Mesenchymal stem cell (in vitro differentiated cells and primary cell): ENCODE measurements at regions not wholly inside any gene's neighbourhood (a gene's known extent, or its start where the extent isn't known, plus 50 kb on each side); places are given as distances from the start of the nearest gene placed in this dataset.

Experiments
- DNase-seq: peaks from one replicate; pipeline ENCODE4 v3.0.0-alpha.2; 2013
- H2AFZ ChIP-seq: one replicate; pipeline ENCODE4 v1.6.1; 2013; ENCODE audit warnings: low read depth, mild to moderate bottlenecking, control low read depth, inconsistent platforms, low read length, moderate library complexity
- H2AK5ac ChIP-seq: 2 replicates; pipeline ENCODE4 v1.6.1; 2013; ENCODE audit warnings: low read length, moderate library complexity, mild to moderate bottlenecking, inconsistent platforms; ENCODE audit not compliant: severe bottlenecking
- H2BK120ac ChIP-seq: one replicate; pipeline ENCODE4 v1.6.1; 2013; ENCODE audit warnings: low read depth, mild to moderate bottlenecking, inconsistent platforms, low read length, moderate library complexity
- H2BK12ac ChIP-seq, 2 experiments: one replicate each; pipeline ENCODE4 v1.6.1; 2013; ENCODE audit warnings: inconsistent platforms in 2 of 2, low read length in 2 of 2, mild to moderate bottlenecking in 2 of 2, moderate library complexity in 2 of 2, control low read depth in 1 of 2
- H2BK15ac ChIP-seq: one replicate; pipeline ENCODE4 v1.6.1; 2013; ENCODE audit warnings: mild to moderate bottlenecking, low read depth, inconsistent platforms; ENCODE audit not compliant: poor library complexity, severe bottlenecking
- H2BK5ac ChIP-seq: 2 replicates; pipeline ENCODE4 v1.6.1; 2013; ENCODE audit warnings: low read depth, mild to moderate bottlenecking, low read length, control low read depth, inconsistent platforms; ENCODE audit not compliant: poor library complexity, severe bottlenecking
- H3K14ac ChIP-seq, 2 experiments: one replicate each; pipeline ENCODE4 v1.6.1; 2013; ENCODE audit warnings: inconsistent platforms in 2 of 2, low read length in 2 of 2, control low read depth in 1 of 2, mild to moderate bottlenecking in 1 of 2, moderate library complexity in 1 of 2
- H3K18ac ChIP-seq, 2 experiments: one replicate each; pipeline ENCODE4 v1.6.1; 2013; ENCODE audit warnings: inconsistent platforms in 2 of 2, low read length in 2 of 2, control low read depth in 1 of 2, low read depth in 1 of 2, mild to moderate bottlenecking in 1 of 2
- H3K23ac ChIP-seq, 2 experiments: one replicate each; pipeline ENCODE4 v1.6.1; 2013; ENCODE audit warnings: inconsistent platforms in 2 of 2, low read length in 2 of 2, mild to moderate bottlenecking in 2 of 2, moderate library complexity in 2 of 2, control low read depth in 1 of 2
- H3K27ac ChIP-seq: 2 replicates; pipeline ENCODE4 v1.5.1; 2013; ENCODE audit warnings: mild to moderate bottlenecking, moderate library complexity, low read length, control low read depth, inconsistent platforms; ENCODE audit not compliant: poor library complexity, severe bottlenecking
- H3K27me3 ChIP-seq, 2 experiments: 2 replicates each; pipeline versions ENCODE4 v1.6.1 to v1.7.0; 2013; ENCODE audit warnings: low read length in 2 of 2, mild to moderate bottlenecking in 2 of 2, moderate library complexity in 2 of 2, control low read depth in 1 of 2, inconsistent platforms in 1 of 2; ENCODE audit not compliant: control insufficient read depth in 1 of 2, insufficient read depth in 1 of 2
- H3K36me3 ChIP-seq, 2 experiments: 2 replicates each; pipeline versions ENCODE4 v1.6.1 to v1.7.0; 2013; ENCODE audit warnings: low read length in 2 of 2, control low read depth in 1 of 2, inconsistent platforms in 1 of 2, low read depth in 1 of 2, mild to moderate bottlenecking in 1 of 2; ENCODE audit not compliant: insufficient read depth in 2 of 2, control insufficient read depth in 1 of 2
- H3K4ac ChIP-seq, 2 experiments: one replicate each; pipeline ENCODE4 v1.6.1; 2013; ENCODE audit warnings: inconsistent platforms in 2 of 2, low read length in 2 of 2, mild to moderate bottlenecking in 2 of 2, moderate library complexity in 2 of 2, control low read depth in 1 of 2, low read depth in 1 of 2
- H3K4me1 ChIP-seq: 2 replicates; pipeline ENCODE4 v1.6.1; 2013; ENCODE audit warnings: low read depth, low read length, control low read depth; ENCODE audit not compliant: control insufficient read depth, insufficient read depth
- H3K4me2 ChIP-seq: 2 replicates; pipeline ENCODE4 v1.6.1; 2013; ENCODE audit warnings: low read length, mild to moderate bottlenecking, inconsistent platforms; ENCODE audit not compliant: poor library complexity, severe bottlenecking
- H3K4me3 ChIP-seq, 2 experiments: 2 replicates each; pipeline versions ENCODE4 v1.5.1 to v1.7.0; 2013; ENCODE audit warnings: low read length in 2 of 2, mild to moderate bottlenecking in 2 of 2, control low read depth in 1 of 2, low read depth in 1 of 2; ENCODE audit not compliant: insufficient read depth in 1 of 2
- H3K79me1 ChIP-seq: replicated peaks from 2 replicates; pipeline ENCODE4 v1.6.1; 2013; ENCODE audit warnings: mild to moderate bottlenecking, control low read depth, low read length, inconsistent platforms; ENCODE audit not compliant: poor library complexity, severe bottlenecking
- H3K9ac ChIP-seq: 2 replicates; pipeline ENCODE4 v1.7.0; 2013; ENCODE audit warnings: mild to moderate bottlenecking, low read length, moderate library complexity
- H3K9me3 ChIP-seq: 2 replicates; pipeline ENCODE4 v1.7.0; 2013; ENCODE audit warnings: mild to moderate bottlenecking, low read length; ENCODE audit not compliant: control insufficient read depth
- H4K8ac ChIP-seq: one replicate; pipeline ENCODE4 v1.6.1; 2013; ENCODE audit warnings: inconsistent platforms, mild to moderate bottlenecking, low read length, moderate library complexity
- H4K91ac ChIP-seq: one replicate; pipeline ENCODE4 v1.6.1; 2013; ENCODE audit warnings: mild to moderate bottlenecking, low read length, inconsistent platforms
- WGBS: methylation state at CpG from one replicate; pipeline ENCODE4 v1.1.7; 2013; ENCODE audit warnings: mixed read lengths; 5-methylcytosine and 5-hydroxymethylcytosine counted together

DNA sequence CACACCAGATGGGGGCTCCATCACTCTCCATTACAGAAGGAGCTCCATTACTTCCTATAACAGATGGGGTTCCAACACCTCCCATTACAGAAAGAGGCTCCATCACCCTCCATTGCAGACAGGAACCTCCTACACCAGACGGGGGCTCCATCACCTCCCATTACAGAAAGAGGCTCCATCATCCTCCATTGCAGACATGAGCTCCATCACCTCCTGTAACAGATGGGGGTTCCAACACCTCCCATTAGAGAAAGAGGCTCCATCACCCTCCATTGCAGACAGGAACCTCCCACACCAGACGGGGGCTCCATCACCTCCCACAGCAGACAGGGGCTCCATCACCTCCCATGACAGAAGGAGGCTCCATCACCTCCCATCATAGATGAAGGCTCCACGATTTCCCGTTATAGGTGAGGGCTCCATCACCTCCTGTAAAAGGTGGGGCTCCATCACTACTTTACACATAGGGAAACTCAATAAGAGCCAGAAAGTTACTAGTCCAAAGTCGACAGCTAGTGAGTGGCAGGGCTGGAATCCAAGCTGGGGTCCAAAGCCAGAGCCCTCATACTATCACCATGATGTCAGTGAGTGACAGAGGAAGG lies 224.8 kb downstream of the RBFOX3 start:
- no peak overlapping the region for H3K9ac ChIP-seq
- H3K23ac ChIP-seq: no peak overlapping the region
- H3K4ac ChIP-seq: no peak overlapping the region
- H2AFZ ChIP-seq: no peak overlapping the region
- H2AK5ac ChIP-seq: no peak overlapping the region
- no peak overlapping the region for H4K91ac ChIP-seq
- no peak overlapping the region for H3K27ac ChIP-seq
- no peaks in the 10 kb centered on the region for H3K36me3 ChIP-seq
- H3K4me1 ChIP-seq: peaks cover 4% of the 10 kb centered on the region
- peaks cover 8 to 83% of the 10 kb centered on the region in 2 experiments for H3K27me3 ChIP-seq
- 84% methylated on average over 5 of the region's 5 CpGs for WGBS
- no peak overlapping the region for H2BK12ac ChIP-seq
- no peak overlapping the region for H4K8ac ChIP-seq
- H3K9me3 ChIP-seq: no peaks in the 10 kb centered on the region
- no peak overlapping the region for H3K4me2 ChIP-seq
- H3K4me3 ChIP-seq: no peak overlapping the region
- H2BK120ac ChIP-seq: no peak overlapping the region
- H3K79me1 ChIP-seq: no peaks in the 10 kb centered on the region
- H3K18ac ChIP-seq: no peak overlapping the region
- H3K14ac ChIP-seq: no peak overlapping the region
- no peak for DNase-seq
- H2BK15ac ChIP-seq: no peak overlapping the region
- no peak overlapping the region for H2BK5ac ChIP-seq

- no peak overlapping the region for H2BK12ac ChIP-seq
- H3K4me1 ChIP-seq: no peaks in the 10 kb centered on the region
- 75% methylated on average over 9 of the region's 9 CpGs for WGBS
- no peak overlapping the region for H2BK120ac ChIP-seq
- no peak overlapping the region for H2BK5ac ChIP-seq
- H4K91ac ChIP-seq: no peak overlapping the region
- no peak overlapping the region for H3K14ac ChIP-seq
- no peaks in the 10 kb centered on the region for H3K79me1 ChIP-seq
- H3K23ac ChIP-seq: no peak overlapping the region
- no peak overlapping the region for H3K18ac ChIP-seq
- DNase-seq: no peak
- H3K4me3 ChIP-seq: peak overlapping the region in 1 of 2 experiments; percentile 20
- peaks cover 0 to 79% of the 10 kb centered on the region in 2 experiments for H3K27me3 ChIP-seq
- no peak overlapping the region for H3K27ac ChIP-seq
- no peak overlapping the region for H4K8ac ChIP-seq
- H3K36me3 ChIP-seq: no peaks in the 10 kb centered on the region
- no peak overlapping the region for H2AFZ ChIP-seq
- H2AK5ac ChIP-seq: no peak overlapping the region
- no peak overlapping the region for H3K4ac ChIP-seq
- no peak overlapping the region for H3K4me2 ChIP-seq
- H3K9me3 ChIP-seq: no peaks in the 10 kb centered on the region
- no peak overlapping the region for H2BK15ac ChIP-seq
- no peak overlapping the region for H3K9ac ChIP-seq
Observed at GRCh38 chr17:79382313-79382712, 228.5 kb downstream of the RBFOX3 start.

DNA sequence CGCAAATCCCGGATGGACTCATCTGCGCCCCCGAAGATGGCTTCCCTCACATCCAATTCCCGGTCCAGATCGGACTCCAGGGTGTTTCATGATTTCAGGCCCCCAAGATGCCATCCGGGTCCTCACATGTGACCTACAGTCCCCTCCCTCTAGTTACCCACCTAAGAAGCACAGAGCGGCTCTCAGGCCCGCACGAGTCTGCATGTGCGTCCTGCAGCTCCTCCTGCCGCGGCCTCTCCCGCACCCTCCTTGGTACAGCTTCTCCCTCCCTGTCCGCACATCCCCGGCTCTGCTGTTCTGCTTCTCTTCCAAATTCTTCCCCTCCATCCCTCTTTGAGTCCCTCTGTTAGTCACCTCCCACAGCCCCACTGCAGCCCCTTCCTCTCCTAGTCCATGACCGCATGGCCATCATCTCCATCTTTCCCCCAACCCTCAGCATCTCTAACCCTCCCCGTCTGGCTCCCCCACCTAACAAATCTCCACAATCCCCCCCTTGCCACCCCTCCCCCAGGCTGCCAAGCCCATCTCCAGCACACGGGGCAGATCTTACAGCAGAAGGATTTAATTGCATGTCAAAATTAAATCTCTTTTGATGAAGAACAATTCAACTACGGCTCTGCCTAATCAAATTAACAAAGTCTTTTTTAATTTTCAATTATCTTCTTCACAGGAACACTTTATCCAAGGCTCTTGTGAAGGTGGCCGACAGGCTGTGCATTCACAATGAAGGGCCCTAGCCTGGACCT lies 231.0 kb downstream of the RBFOX3 start:
- no peaks in the 10 kb centered on the region for H3K36me3 ChIP-seq
- H3K23ac ChIP-seq: no peak overlapping the region
- H2AK5ac ChIP-seq: no peak overlapping the region
- H4K91ac ChIP-seq: no peak overlapping the region
- no peak overlapping the region for H3K27ac ChIP-seq
- H3K9me3 ChIP-seq: no peaks in the 10 kb centered on the region
- H2BK12ac ChIP-seq: no peak overlapping the region
- no peak overlapping the region for H3K9ac ChIP-seq
- H3K18ac ChIP-seq: no peak overlapping the region
- no peak overlapping the region for H3K4me2 ChIP-seq
- 83% methylated on average over 21 of the region's 21 CpGs for WGBS
- no peak overlapping the region for H2BK5ac ChIP-seq
- peaks cover 0 to 85% of the 10 kb centered on the region in 2 experiments for H3K27me3 ChIP-seq
- H3K4me1 ChIP-seq: no peaks in the 10 kb centered on the region
- no peak overlapping the region for H4K8ac ChIP-seq
- no peak overlapping the region for H3K14ac ChIP-seq
- no peak for DNase-seq
- H2BK15ac ChIP-seq: no peak overlapping the region
- H2AFZ ChIP-seq: no peak overlapping the region
- no peak overlapping the region for H2BK120ac ChIP-seq
- no peaks in the 10 kb centered on the region for H3K79me1 ChIP-seq
- no peak overlapping the region for H3K4ac ChIP-seq
- H3K4me3 ChIP-seq: no peak overlapping the region

GRCh38 chr17:79377230-79377786 lies 233.5 kb downstream of the RBFOX3 start:
- H3K4me1 ChIP-seq: no peaks in the 10 kb centered on the region
- WGBS: 85% methylated on average over 25 of the region's 25 CpGs
- H2AK5ac ChIP-seq: no peak overlapping the region
- H4K8ac ChIP-seq: no peak overlapping the region
- peaks cover 0 to 87% of the 10 kb centered on the region in 2 experiments for H3K27me3 ChIP-seq
- no peak overlapping the region for H3K14ac ChIP-seq
- no peaks in the 10 kb centered on the region for H3K79me1 ChIP-seq
- no peak overlapping the region for H2AFZ ChIP-seq
- H2BK12ac ChIP-seq: no peak overlapping the region
- H3K36me3 ChIP-seq: no peaks in the 10 kb centered on the region
- H3K9me3 ChIP-seq: no peaks in the 10 kb centered on the region
- no peak overlapping the region for H2BK120ac ChIP-seq
- no peak overlapping the region for H2BK5ac ChIP-seq
- H4K91ac ChIP-seq: no peak overlapping the region
- H3K23ac ChIP-seq: peak overlapping the region in 1 of 2 experiments; percentile 86
- no peak overlapping the region for H3K27ac ChIP-seq
- no peak overlapping the region for H3K4me2 ChIP-seq
- H3K4ac ChIP-seq: no peak overlapping the region
- H3K18ac ChIP-seq: no peak overlapping the region
- no peak overlapping the region for H3K9ac ChIP-seq
- H2BK15ac ChIP-seq: no peak overlapping the region
- H3K4me3 ChIP-seq: no peak overlapping the region
- no peak for DNase-seq
